Activated naive CD4-positive, alpha-beta T cell (primary cell): ENCODE measurements at regions not wholly inside any gene's neighbourhood (a gene's known extent, or its start where the extent isn't known, plus 50 kb on each side); places are given as distances from the start of the nearest gene placed in this dataset.
"Not testable (repeated sequence)": the region's sequence is repeated elsewhere in the genome, so short reads cannot be mapped to it uniquely, and the experiment has no call there.

Source experiments
- DNase-seq, 4 experiments: peaks; one replicate each; lab custom pipeline; 2025; lab: John Stamatoyannopoulos, UW

GRCh38 chr6:140040396-140040795, 665.9 kb upstream of the CITED2 start:
- DNase-seq: no peak

GRCh38 chr6:140039364-140039763, 664.9 kb upstream of the CITED2 start:
- no peak for DNase-seq

- DNase-seq: no peak
Measured at GRCh38 chr6:140036196-140036595, 661.7 kb upstream of the CITED2 start.

- DNase-seq: no peak
Measured at GRCh38 chr6:140032189-140032588, 657.7 kb upstream of the CITED2 start.

- DNase-seq: no peak
Measured at GRCh38 chr6:140029551-140029950, 655.1 kb upstream of the CITED2 start.

- no peak for DNase-seq
Measured at GRCh38 chr6:140027219-140027618, 652.8 kb upstream of the CITED2 start.

- no peak for DNase-seq
Measured at GRCh38 chr6:140026546-140026945, 652.1 kb upstream of the CITED2 start.

- no peak for DNase-seq
Measured at GRCh38 chr6:140025171-140025570, 650.7 kb upstream of the CITED2 start.

GRCh38 chr6:140020207-140020791, 645.9 kb upstream of the CITED2 start:
- no peak for DNase-seq

GRCh38 chr6:140018588-140018987, 644.1 kb upstream of the CITED2 start:
- no peak for DNase-seq

- DNase-seq: no peak
Measured at GRCh38 chr6:140017470-140017869, 643.0 kb upstream of the CITED2 start.

- no peak for DNase-seq
Measured at GRCh38 chr6:140012150-140012549, 637.7 kb upstream of the CITED2 start.

GRCh38 chr6:140011537-140011936, 637.1 kb upstream of the CITED2 start:
- DNase-seq: no peak

- DNase-seq: no peak
Measured at GRCh38 chr6:140009286-140009685, 634.8 kb upstream of the CITED2 start.

GRCh38 chr6:140007525-140007924, 633.1 kb upstream of the CITED2 start:
- DNase-seq: no peak

- no peak for DNase-seq
Measured at GRCh38 chr6:140003217-140003616, 628.8 kb upstream of the CITED2 start.

- DNase-seq: no peak
Measured at GRCh38 chr6:140002396-140003022, 628.1 kb upstream of the CITED2 start.

- no peak for DNase-seq
Measured at GRCh38 chr6:140001821-140002341, 627.4 kb upstream of the CITED2 start.

- no peak for DNase-seq
Measured at GRCh38 chr6:140001005-140001404, 626.6 kb upstream of the CITED2 start.

GRCh38 chr6:139999661-140000060, 625.2 kb upstream of the CITED2 start:
- DNase-seq: not testable (repeated sequence)

GRCh38 chr6:139998478-139998877, 624.0 kb upstream of the CITED2 start:
- DNase-seq: not testable (repeated sequence)

- no peak for DNase-seq
Measured at GRCh38 chr6:139996253-139996834, 621.9 kb upstream of the CITED2 start.

- DNase-seq: no peak
Measured at GRCh38 chr6:139994998-139995397, 620.5 kb upstream of the CITED2 start.
